HepG2 (cell line): ENCODE measurements at regions not wholly inside any gene's neighbourhood (a gene's known extent, or its start where the extent isn't known, plus 50 kb on each side); places are given as distances from the start of the nearest gene placed in this dataset.

ENCODE experiments used
- ATAC-seq: fragments of 200-7000 bp; cut with Tn5 transposase; 3 replicates; pipeline ENCODE4 v1.9.1; 2020; ENCODE audit warnings: mild to moderate bottlenecking, moderate library complexity
- BruUV-seq: library from RNA; stranded (reverse); fragments of 400-500 nt; replicated peaks from 2 replicates; lab custom pipeline; 2021; lab: Mats Ljungman, UMichigan
- CTCF ChIA-PET: fragments of 300-600 bp; formaldehyde crosslinking; extraction: SDS; loops from one replicate; lab custom pipeline; 2021; ENCODE audit warnings: low total read pairs, inconsistent platforms, low intra/inter-chr PET ratio; lab: Yijun Ruan, JAX
- POLR2A ChIA-PET: fragments of 350-600 bp; sonication (Branson Sonifier 250); formaldehyde crosslinking; loops from one replicate; lab custom pipeline; 2020; ENCODE audit warnings: antibody characterized with exemption, inconsistent platforms; lab: Yijun Ruan, JAX
- DNase-seq: peaks from one replicate; pipeline ENCODE4 v3.0.0-alpha.2; 2015; ENCODE audit warnings: low spot score
- FAIRE-seq: peaks from 3 replicates; lab custom pipeline; 2011; peaks lifted over from hg19 to GRCh38; lab: Jason Lieb, UNC
- H2AFZ ChIP-seq: one replicate; pipeline ENCODE4 v1.6.1; 2011; ENCODE audit warnings: low read length, inconsistent platforms
- H3K27ac ChIP-seq: fragments of 300-600 bp; 3 replicates; pipeline ENCODE4 v1.8.0; 2011; ENCODE audit warnings: mixed run types, mild to moderate bottlenecking, mixed read lengths, low read length, inconsistent platforms; ENCODE audit not compliant: insufficient read depth; ENCODE audit errors: extremely low read length
- H3K27me3 ChIP-seq, 2 experiments: fragments of 200-600 bp in 1 of 2; 2 replicates in 1 of 2; 3 replicates in 1 of 2; pipeline versions ENCODE4 v1.6.0 to v1.8.0; 2011; ENCODE audit warnings: low read length in 2 of 2, mild to moderate bottlenecking in 2 of 2, moderate library complexity in 2 of 2, inconsistent platforms in 1 of 2; ENCODE audit not compliant: insufficient read depth in 2 of 2, control insufficient read depth in 1 of 2
- H3K36me3 ChIP-seq, 2 experiments: fragments of 200-600 bp in 1 of 2; replicated peaks in 1 of 2; 2 replicates in 1 of 2; 3 replicates in 1 of 2; pipeline versions ENCODE4 v1.5.1 to v1.8.0; 2011; ENCODE audit warnings: low read length in 2 of 2, inconsistent platforms in 1 of 2; ENCODE audit not compliant: insufficient read depth in 2 of 2, control insufficient read depth in 1 of 2
- H3K4me1 ChIP-seq: 2 replicates; pipeline ENCODE4 v1.5.1; 2012; ENCODE audit warnings: low read length, inconsistent platforms; ENCODE audit not compliant: insufficient read depth
- H3K4me2 ChIP-seq: 2 replicates; pipeline ENCODE4 v1.6.0; 2011; ENCODE audit warnings: low read depth, low read length, inconsistent platforms
- H3K4me3 ChIP-seq, 3 experiments: fragments of 200-600 bp in 1 of 3; sonication (generic), shearing (Covaris generic) in 1 of 3; replicated peaks in 1 of 3; 2 replicates each; pipeline ENCODE4 v1.5.1; 2011 to 2016; ENCODE audit warnings: low read length in 3 of 3, inconsistent platforms in 2 of 3, low read depth in 2 of 3, mild to moderate bottlenecking in 2 of 3, control low read depth in 1 of 3, mixed read lengths in 1 of 3; ENCODE audit not compliant: insufficient read depth in 1 of 3
- H3K79me2 ChIP-seq: one replicate; pipeline ENCODE4 v1.6.1; 2011; ENCODE audit warnings: low read length, inconsistent platforms; ENCODE audit not compliant: insufficient read depth
- H3K9ac ChIP-seq: 2 replicates; pipeline ENCODE4 v1.6.0; 2011; ENCODE audit warnings: mild to moderate bottlenecking, low read depth, low read length, inconsistent platforms; ENCODE audit not compliant: insufficient read depth
- H3K9me3 ChIP-seq: 2 replicates; pipeline ENCODE4 v1.5.1; 2012; ENCODE audit warnings: mild to moderate bottlenecking, low read length
- H4K20me1 ChIP-seq: 2 replicates; pipeline ENCODE4 v1.6.0; 2011; ENCODE audit warnings: inconsistent platforms, mild to moderate bottlenecking, low read length, moderate library complexity; ENCODE audit not compliant: insufficient read depth
- ATF7 ChIP-seq, 2 experiments: fragments of 450-650 bp in 1 of 2; sonication (generic) in 1 of 2; formaldehyde crosslinking in 1 of 2; IDR thresholded peaks; 2 replicates each; pipeline versions ENCODE4 v1.4.0 to v1.6.1; 2016 to 2020; ENCODE audit warnings: antibody characterized with exemption in 1 of 2, mild to moderate bottlenecking in 1 of 2, missing genetic modification reagents in 1 of 2
- BCLAF1 ChIP-seq: fragments of 450-650 bp; IDR thresholded peaks from 2 replicates; pipeline ENCODE4 v1.6.1; 2017; ENCODE audit warnings: mild to moderate bottlenecking
- HOXA9 ChIP-seq: sonication (generic); formaldehyde crosslinking; IDR thresholded peaks from 2 replicates; pipeline ENCODE4 v1.8.1; 2022; ENCODE audit warnings: missing genetic modification reagents, mild to moderate bottlenecking, moderate library complexity, borderline replicate concordance
- NCOA1 ChIP-seq: sonication (generic); formaldehyde crosslinking; IDR thresholded peaks from 2 replicates; pipeline ENCODE4 v1.9.0; 2021; ENCODE audit warnings: missing genetic modification reagents
- RFXAP ChIP-seq: sonication (generic); formaldehyde crosslinking; IDR thresholded peaks from 2 replicates; pipeline ENCODE4 v1.4.0; 2020; ENCODE audit warnings: missing genetic modification reagents, borderline replicate concordance
- SNAI1 ChIP-seq: sonication (generic); formaldehyde crosslinking; IDR thresholded peaks from 2 replicates; pipeline ENCODE4 v1.5.0; 2020; ENCODE audit warnings: mild to moderate bottlenecking, missing genetic modification reagents, borderline replicate concordance
- ZBTB7B ChIP-seq: sonication (generic); formaldehyde crosslinking; IDR thresholded peaks from 2 replicates; pipeline ENCODE4 v1.4.0; 2020; ENCODE audit warnings: missing genetic modification reagents
- ZFAT ChIP-seq: sonication (generic); formaldehyde crosslinking; conservative IDR thresholded peaks from 2 replicates; pipeline ENCODE4 v1.8.1; 2023; ENCODE audit warnings: missing genetic modification reagents, inconsistent platforms
- ZNF574 ChIP-seq: sonication (generic); formaldehyde crosslinking; IDR thresholded peaks from 2 replicates; pipeline ENCODE4 v1.4.0; 2020; ENCODE audit warnings: missing genetic modification reagents
- WGBS: methylation state at CpG from one replicate; pipeline ENCODE4 v1.1.6; 2017; ENCODE audit warnings: low lambda C conversion rate; 5-methylcytosine and 5-hydroxymethylcytosine counted together
- in situ Hi-C: cut with HindIII; loops from 2 replicates; pipeline ENCODE4 v1.10.0; 2017; ENCODE audit warnings: low pct_unique_long_range_greater_than_20kb; ENCODE audit not compliant: extremely low pct_ligation_motif_present
- intact Hi-C: fragments of 100-400 bp; cut with micrococcal nuclease; formaldehyde crosslinking; loops from one replicate; pipeline ENCODE4 v1.10.0; 2022; ENCODE audit not compliant: unreplicated experiment

GRCh38 chr18:69109686-69110085, 291.0 kb upstream of the DOK6 start:
- H3K27ac ChIP-seq: no peak overlapping the region
- in situ Hi-C loops (no loop called here), intact Hi-C loops (no loop called here)
- ChIA-PET POLR2A (no interaction called here), CTCF (no interaction called here)
- H3K4me3 ChIP-seq: no peak overlapping the region
- no peaks in the 10 kb centered on the region for H3K4me1 ChIP-seq
- no peak for TF ChIP-seq ZBTB7B (CRISPR knock-in tag)
- TF ChIP-seq RFXAP (CRISPR knock-in tag): no peak
- no peak for TF ChIP-seq HOXA9
- no peak for TF ChIP-seq NCOA1 (CRISPR knock-in tag)
- TF ChIP-seq SNAI1 (CRISPR knock-in tag): no peak
- FAIRE-seq: no peak
- no peak overlapping the region for H3K4me2 ChIP-seq
- H3K36me3 ChIP-seq: no peaks in the 10 kb centered on the region
- BruUV-seq: no TSS peak
- no peaks in the 10 kb centered on the region for H3K9me3 ChIP-seq
- no peaks in the 10 kb centered on the region for H3K79me2 ChIP-seq
- WGBS: 1% methylated on average over 2 of the region's 2 CpGs
- H3K9ac ChIP-seq: no peak overlapping the region
- no peaks in the 10 kb centered on the region for H3K27me3 ChIP-seq
- H2AFZ ChIP-seq: no peak overlapping the region
- H4K20me1 ChIP-seq: no peaks in the 10 kb centered on the region
- ATAC-seq: no peak
- DNase-seq: no peak

GRCh38 chr18:69120833-69121232, 279.9 kb upstream of the DOK6 start:
- Histone ChIP-seq H3K4me1 (no peaks in the 10 kb centered on the region), H3K27me3 (no peaks in the 10 kb centered on the region), H3K36me3 (no peaks in the 10 kb centered on the region)
- BruUV-seq: no TSS peak
- TF ChIP-seq ZNF574 (CRISPR knock-in tag): no peak
- no peak for TF ChIP-seq ZFAT (CRISPR knock-in tag)
- peak; percentile 60; the same call in 1 of the 2 replicates for TF ChIP-seq ATF7 (IDR thresholded peaks at IDR 0.05)
- no peak for TF ChIP-seq ATF7 (CRISPR knock-in tag; IDR thresholded peaks at IDR 0.05)
- no peak for TF ChIP-seq BCLAF1
- TF ChIP-seq, all 625 proteins: peak for 1
- Histone ChIP-seq H3K27ac (no peak overlapping the region), H4K20me1 (no peaks in the 10 kb centered on the region), H3K9me3 (no peaks in the 10 kb centered on the region), H3K79me2 (no peaks in the 10 kb centered on the region), H3K4me2 (no peak overlapping the region), H2AFZ (no peak overlapping the region), H3K9ac (no peak overlapping the region), H3K4me3 (no peak overlapping the region)
- no peak for ATAC-seq
- in situ Hi-C loops: no loop called here
- DNase-seq: no peak
- POLR2A ChIA-PET: no interaction called here
- CTCF ChIA-PET: no interaction called here
- FAIRE-seq: no peak
- intact Hi-C loops: no loop called here
- 3% methylated on average over 2 of the region's 2 CpGs for WGBS
